SK-N-SH (cell line): ENCODE measurements at regions not wholly inside any gene's neighbourhood (a gene's known extent, or its start where the extent isn't known, plus 50 kb on each side); places are given as distances from the start of the nearest gene placed in this dataset.

Experiments used
- EP300 ChIP-seq, 2 experiments: IDR thresholded peaks; 2 replicates each; pipeline versions ENCODE4 v1.4.0 to v1.6.1; 2012; ENCODE audit warnings: borderline replicate concordance in 1 of 2, low read depth in 1 of 2, low read length in 1 of 2
- FOXJ3 ChIP-seq: sonication (generic); formaldehyde crosslinking; IDR thresholded peaks from 2 replicates; pipeline ENCODE4 v1.5.1; 2020; ENCODE audit warnings: mild to moderate bottlenecking, missing genetic modification reagents
- GATA2 ChIP-seq: sonication (generic); formaldehyde crosslinking; IDR thresholded peaks from 2 replicates; pipeline ENCODE4 v1.5.0; 2020; ENCODE audit warnings: mild to moderate bottlenecking, missing genetic modification reagents
- NFIC ChIP-seq: IDR thresholded peaks from 2 replicates; pipeline ENCODE4 v1.4.0; 2012; ENCODE audit warnings: borderline replicate concordance
- POLR2AphosphoS5 ChIP-seq: IDR thresholded peaks from 2 replicates; pipeline ENCODE4 v1.6.1; 2012; ENCODE audit warnings: low read depth, low read length
- RCOR1 ChIP-seq: fragments of 150-350 bp; IDR thresholded peaks from 2 replicates; pipeline ENCODE4 v1.6.1; 2017; ENCODE audit warnings: antibody characterized with exemption, low read length
- RFX5 ChIP-seq: IDR thresholded peaks from 2 replicates; pipeline ENCODE4 v1.6.1; 2012; ENCODE audit warnings: mild to moderate bottlenecking, improper control_type of control experiment, low read length
- RXRA ChIP-seq: IDR thresholded peaks from 2 replicates; pipeline ENCODE4 v1.4.0; 2012; ENCODE audit warnings: low read depth, mild to moderate bottlenecking, borderline replicate concordance
- SMC3 ChIP-seq: IDR thresholded peaks from 2 replicates; pipeline ENCODE4 v1.6.1; 2012; ENCODE audit warnings: low read depth, low read length, improper control_type of control experiment
- YY1 ChIP-seq: IDR thresholded peaks from 2 replicates; pipeline ENCODE4 v1.4.0; 2012; ENCODE audit warnings: low read depth, mild to moderate bottlenecking
- TF ChIP-seq, protein P1 (sequence below): fragments of 200-600 bp; sonication (generic); IDR thresholded peaks from 2 replicates; pipeline ENCODE4 v1.6.1; 2017; ENCODE audit warnings: antibody characterized with exemption, mild to moderate bottlenecking, moderate library complexity
- TF ChIP-seq, protein P2 (sequence below): IDR thresholded peaks from 2 replicates; pipeline ENCODE4 v1.4.0; 2012; ENCODE audit warnings: low read depth

DNA sequence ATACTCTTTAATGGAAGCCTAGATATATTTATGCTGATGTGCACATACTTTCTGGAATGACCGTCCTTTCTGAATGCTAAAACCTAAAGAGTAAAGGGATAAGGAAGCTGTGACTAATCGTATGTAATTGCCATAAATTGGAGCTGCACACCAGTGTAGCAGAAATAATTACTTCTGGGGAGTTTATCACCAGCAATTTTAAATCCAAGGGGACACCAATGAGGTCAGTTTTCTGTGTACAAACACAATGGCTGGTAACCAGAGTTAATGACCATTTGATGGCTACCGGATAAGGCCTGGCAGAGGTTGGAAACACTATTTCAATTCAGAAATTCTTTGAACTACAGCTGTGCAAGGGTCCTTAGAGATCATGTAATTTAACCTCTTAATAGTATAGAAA is 670.1 kb downstream of the REEP3 start:
- TF ChIP-seq POLR2AphosphoS5: no peak
- TF ChIP-seq FOXJ3 (CRISPR knock-in tag): peak; percentile 61; the same call in 1 of the 2 replicates
- no peak for TF ChIP-seq NFIC
- TF ChIP-seq, protein P1, sequence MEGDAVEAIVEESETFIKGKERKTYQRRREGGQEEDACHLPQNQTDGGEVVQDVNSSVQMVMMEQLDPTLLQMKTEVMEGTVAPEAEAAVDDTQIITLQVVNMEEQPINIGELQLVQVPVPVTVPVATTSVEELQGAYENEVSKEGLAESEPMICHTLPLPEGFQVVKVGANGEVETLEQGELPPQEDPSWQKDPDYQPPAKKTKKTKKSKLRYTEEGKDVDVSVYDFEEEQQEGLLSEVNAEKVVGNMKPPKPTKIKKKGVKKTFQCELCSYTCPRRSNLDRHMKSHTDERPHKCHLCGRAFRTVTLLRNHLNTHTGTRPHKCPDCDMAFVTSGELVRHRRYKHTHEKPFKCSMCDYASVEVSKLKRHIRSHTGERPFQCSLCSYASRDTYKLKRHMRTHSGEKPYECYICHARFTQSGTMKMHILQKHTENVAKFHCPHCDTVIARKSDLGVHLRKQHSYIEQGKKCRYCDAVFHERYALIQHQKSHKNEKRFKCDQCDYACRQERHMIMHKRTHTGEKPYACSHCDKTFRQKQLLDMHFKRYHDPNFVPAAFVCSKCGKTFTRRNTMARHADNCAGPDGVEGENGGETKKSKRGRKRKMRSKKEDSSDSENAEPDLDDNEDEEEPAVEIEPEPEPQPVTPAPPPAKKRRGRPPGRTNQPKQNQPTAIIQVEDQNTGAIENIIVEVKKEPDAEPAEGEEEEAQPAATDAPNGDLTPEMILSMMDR: no peak
- TF ChIP-seq SMC3: no peak
- TF ChIP-seq, protein P2, sequence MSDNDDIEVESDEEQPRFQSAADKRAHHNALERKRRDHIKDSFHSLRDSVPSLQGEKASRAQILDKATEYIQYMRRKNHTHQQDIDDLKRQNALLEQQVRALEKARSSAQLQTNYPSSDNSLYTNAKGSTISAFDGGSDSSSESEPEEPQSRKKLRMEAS: no peak
- TF ChIP-seq EP300 (IDR thresholded peaks at IDR 0.05; ENCODE audit: borderline replicate concordance in 1 of 2, low read depth in 1 of 2, low read length in 1 of 2): peak in 1 of 2 experiments; percentile 90; a peak in 2 of 4 replicates
- TF ChIP-seq RCOR1: peak; percentile 36; the same call in 1 of the 2 replicates
- peak; percentile 89 for TF ChIP-seq GATA2 (CRISPR knock-in tag)
- no peak for TF ChIP-seq YY1
- no peak for TF ChIP-seq RXRA
- TF ChIP-seq RFX5: peak; percentile 51; the same call in 1 of the 2 replicates
